ENCODE measurements at regions not wholly inside any gene's neighbourhood (a gene's known extent, or its start where the extent isn't known, plus 50 kb on each side); places are given as distances from the start of the nearest gene placed in this dataset.

- H3K36me3 ChIP-seq (ENCODE audit: insufficient read depth in 1 of 2, low read depth in 1 of 2): no peaks in the 10 kb centered on the region
- TF ChIP-seq CTCF (IDR thresholded peaks at IDR 0.05): no peak
- ATAC-seq (no peak), DNase-seq (no peak)
- intact Hi-C loops (cut with DNase I): no loop called here
- H3K9me3 ChIP-seq: no peaks in the 10 kb centered on the region
- H3K4me1 ChIP-seq: no peaks in the 10 kb centered on the region
- no peaks in the 10 kb centered on the region for H3K27me3 ChIP-seq (ENCODE audit: insufficient read depth in 3 of 3, low read length in 2 of 3)
- no peak overlapping the region for H3K27ac ChIP-seq
- WGBS, 3 donors: 90 to 97% (median 91%) methylated on average over 6 of the region's 6 CpGs
- H3K4me3 ChIP-seq: no peak overlapping the region
These were observed 1364.0 kb downstream of the PCDH9 start for GRCh38 chr13:65866138-65866537.

- Histone ChIP-seq H3K36me3 (ENCODE audit: insufficient read depth in 1 of 2, low read depth in 1 of 2) (no peaks in the 10 kb centered on the region), H3K27ac (no peak overlapping the region), H3K27me3 (ENCODE audit: insufficient read depth in 3 of 3, low read length in 2 of 3) (no peaks in the 10 kb centered on the region), H3K4me3 (no peak overlapping the region), H3K4me1 (no peaks in the 10 kb centered on the region), H3K9me3 (no peaks in the 10 kb centered on the region)
- WGBS, 3 donors: 83 to 86% (median 85%) methylated on average over 2 of the region's 2 CpGs
- no peak for TF ChIP-seq CTCF (IDR thresholded peaks at IDR 0.05)
- intact Hi-C loops (cut with DNase I): no loop called here
- ATAC-seq: no peak
- no peak for DNase-seq
These were observed 1364.9 kb downstream of the PCDH9 start for GRCh38 chr13:65865206-65865605.

- no peaks in the 10 kb centered on the region for H3K27me3 ChIP-seq (ENCODE audit: insufficient read depth in 3 of 3, low read length in 2 of 3)
- no peak for ATAC-seq
- no peak overlapping the region for H3K4me3 ChIP-seq
- H3K36me3 ChIP-seq (ENCODE audit: insufficient read depth in 1 of 2, low read depth in 1 of 2): no peaks in the 10 kb centered on the region
- no peaks in the 10 kb centered on the region for H3K9me3 ChIP-seq
- no peak for TF ChIP-seq CTCF (IDR thresholded peaks at IDR 0.05)
- DNase-seq: no peak
- intact Hi-C loops (cut with DNase I): no loop called here
- H3K27ac ChIP-seq: no peak overlapping the region
- no peaks in the 10 kb centered on the region for H3K4me1 ChIP-seq
- 92 to 100% (median 94%) methylated on average over 1 of the region's 1 CpG for WGBS, 3 donors
These were observed 1366.1 kb downstream of the PCDH9 start for GRCh38 chr13:65864039-65864438.

- no peak overlapping the region for H3K4me3 ChIP-seq
- no peaks in the 10 kb centered on the region for H3K9me3 ChIP-seq
- H3K4me1 ChIP-seq: no peaks in the 10 kb centered on the region
- 34 to 44% (median 40%) methylated on average over 2 of the region's 2 CpGs for WGBS, 3 donors
- no peak for TF ChIP-seq CTCF (IDR thresholded peaks at IDR 0.05)
- H3K27ac ChIP-seq: no peak overlapping the region
- ATAC-seq: no peak
- no peak for DNase-seq
- H3K27me3 ChIP-seq (ENCODE audit: insufficient read depth in 3 of 3, low read length in 2 of 3): no peaks in the 10 kb centered on the region
- intact Hi-C loops (cut with DNase I): no loop called here
- no peaks in the 10 kb centered on the region for H3K36me3 ChIP-seq (ENCODE audit: insufficient read depth in 1 of 2, low read depth in 1 of 2)
These were observed 1369.8 kb downstream of the PCDH9 start for GRCh38 chr13:65860306-65860705.

GRCh38 chr13:65857942-65858565, 1372.1 kb downstream of the PCDH9 start:
- H3K4me3 ChIP-seq: no peak overlapping the region
- no peaks in the 10 kb centered on the region for H3K4me1 ChIP-seq
- H3K36me3 ChIP-seq (ENCODE audit: insufficient read depth in 1 of 2, low read depth in 1 of 2): no peaks in the 10 kb centered on the region
- DNase-seq (no peak), ATAC-seq (no peak)
- no peak overlapping the region for H3K27ac ChIP-seq
- 20 to 34% (median 23%) methylated on average over 1 of the region's 1 CpG for WGBS, 3 donors
- H3K27me3 ChIP-seq (ENCODE audit: insufficient read depth in 3 of 3, low read length in 2 of 3): no peaks in the 10 kb centered on the region
- intact Hi-C loops (cut with DNase I): no loop called here
- TF ChIP-seq CTCF (IDR thresholded peaks at IDR 0.05): no peak
- H3K9me3 ChIP-seq: no peaks in the 10 kb centered on the region

Data from psoas muscle (tissue), 7 donors.